ENCODE measurements at regions not wholly inside any gene's neighbourhood (a gene's known extent, or its start where the extent isn't known, plus 50 kb on each side); places are given as distances from the start of the nearest gene placed in this dataset.

- TF ChIP-seq POLR2A (IDR thresholded peaks at IDR 0.05) (no peak), CTCF (IDR thresholded peaks at IDR 0.05) (no peak)
Observed at GRCh38 chr9:134525841-134526583, 115.6 kb upstream of the COL5A1 start.

Data from body of pancreas (tissue), 4 donors.